ENCODE measurements at regions not wholly inside any gene's neighbourhood (a gene's known extent, or its start where the extent isn't known, plus 50 kb on each side); places are given as distances from the start of the nearest gene placed in this dataset.

- no peak for TF ChIP-seq EZH2 (IDR thresholded peaks at IDR 0.05; ENCODE audit: insufficient read depth, poor library complexity, severe bottlenecking)
- TF ChIP-seq EZH2phosphoT487 (IDR thresholded peaks at IDR 0.05; ENCODE audit: insufficient read depth, low read depth), result no peak
These were observed 68.4 kb upstream of the FLRT2 start for GRCh38 chr14:85461432-85462133.
